ENCODE measurements at regions not wholly inside any gene's neighbourhood (a gene's known extent, or its start where the extent isn't known, plus 50 kb on each side); places are given as distances from the start of the nearest gene placed in this dataset.

DNA sequence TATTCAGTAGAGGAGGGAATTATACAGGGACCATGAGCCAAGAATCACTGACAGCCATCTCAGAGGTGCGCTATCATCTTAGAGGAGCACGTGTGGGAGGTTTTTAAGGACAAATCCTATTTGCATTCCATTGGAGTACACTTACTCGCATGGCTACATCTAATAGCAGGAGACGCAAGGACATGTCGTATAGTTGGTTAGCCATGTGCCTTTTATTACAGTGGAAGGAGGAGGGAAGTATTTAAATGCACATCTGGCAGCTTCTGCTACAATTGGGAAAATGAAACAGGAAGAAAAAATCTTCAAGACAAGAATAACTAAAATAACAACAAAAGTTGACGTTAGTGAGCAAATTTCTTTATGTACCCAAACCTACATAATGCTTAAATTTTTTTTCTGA, 86.5 kb upstream of the UGP2 start:
- TF ChIP-seq POLR2A (IDR thresholded peaks at IDR 0.05; ENCODE audit: low read length) (no peak), GATA1 (IDR thresholded peaks at IDR 0.05; ENCODE audit: low read depth, low read length) (no peak)
